Uterus (tissue), 2 donors: ENCODE measurements at regions not wholly inside any gene's neighbourhood (a gene's known extent, or its start where the extent isn't known, plus 50 kb on each side); places are given as distances from the start of the nearest gene placed in this dataset.

Experiments used
- CTCF ChIP-seq, 4 experiments: fragments of 200-600 bp in 2 of 4; fragments of 450-650 bp in 2 of 4; sonication (generic) in 2 of 4; IDR thresholded peaks; one replicate each; pipeline ENCODE4 v1.5.1; 2016 to 2019; ENCODE audit warnings: antibody characterized with exemption in 4 of 4, mild to moderate bottlenecking in 2 of 4, moderate library complexity in 1 of 4
- POLR2A ChIP-seq, 2 donors: fragments of 450-650 bp; IDR thresholded peaks; one replicate each; pipeline ENCODE4 v1.6.1; 2016; ENCODE audit warnings: antibody characterized with exemption in 2 of 2, mild to moderate bottlenecking in 1 of 2, moderate library complexity in 1 of 2

DNA sequence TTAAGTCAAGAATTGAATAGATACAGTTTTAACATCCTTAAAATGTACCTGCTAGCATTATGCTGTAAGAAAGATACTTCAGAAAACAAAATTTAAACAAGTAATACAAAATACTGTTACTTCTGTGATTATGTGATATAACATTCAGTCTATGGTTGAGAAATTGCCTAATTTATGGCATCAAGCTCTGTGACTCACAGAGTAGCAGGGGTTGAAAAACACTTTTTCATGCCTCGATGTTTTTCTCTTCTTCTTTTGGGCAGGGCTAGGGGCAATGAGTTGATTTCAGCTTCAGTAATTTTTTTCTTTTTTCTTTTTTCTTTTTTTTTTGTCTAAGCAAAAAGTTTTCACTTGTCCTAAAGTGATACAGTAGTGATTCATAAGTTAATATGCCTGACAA lies 209.2 kb downstream of the MBL2 start:
- TF ChIP-seq POLR2A (IDR thresholded peaks at IDR 0.05): no peak
- TF ChIP-seq CTCF (IDR thresholded peaks at IDR 0.05): no peak
